Head of caudate nucleus (tissue), 42 donors: ENCODE measurements at regions not wholly inside any gene's neighbourhood (a gene's known extent, or its start where the extent isn't known, plus 50 kb on each side); places are given as distances from the start of the nearest gene placed in this dataset.

ENCODE experiments used
- DNase-seq, 42 donors: peaks; one replicate each; pipeline versions ENCODE4 v3.0.0 to v3.0.0-alpha.2; 2020 to 2021; ENCODE audit warnings: mixed read lengths in 7 of 42
- intact Hi-C: fragments of 100-400 bp; cut with DNase I; formaldehyde crosslinking; loops from one replicate; pipeline ENCODE4 v1.15.0; 2022

GRCh38 chr13:98632961-98633360, 56.1 kb upstream of the STK24 start:
- DNase-seq: no peak
- intact Hi-C loops: no loop called here

GRCh38 chr13:98629055-98629454, 52.1 kb upstream of the STK24 start:
- intact Hi-C loops: no loop called here
- peak in 1 of 42 donors; percentile 14 for DNase-seq
